HFF-Myc (cell line): ENCODE measurements at regions not wholly inside any gene's neighbourhood (a gene's known extent, or its start where the extent isn't known, plus 50 kb on each side); places are given as distances from the start of the nearest gene placed in this dataset.

Source experiments
- DNase-seq: peaks from one replicate; pipeline ENCODE4 v3.0.0-alpha.2; 2011; ENCODE audit warnings: low read depth; ENCODE audit errors: extremely low read depth
- H3K4me3 ChIP-seq: replicated peaks from 2 replicates; pipeline ENCODE4 v1.5.1; 2011; ENCODE audit warnings: low read depth, mild to moderate bottlenecking, control low read depth, low read length
- CTCF ChIP-seq: IDR thresholded peaks from 2 replicates; pipeline ENCODE4 v1.5.1; 2012; ENCODE audit warnings: mild to moderate bottlenecking, low read depth, low read length, control low read depth; ENCODE audit errors: missing control alignments

- no peak for DNase-seq
- no peak for TF ChIP-seq CTCF
- no peak overlapping the region for H3K4me3 ChIP-seq
These were observed 502.8 kb downstream of the REEP3 start for GRCh38 chr10:64023926-64024470.

GRCh38 chr10:64033711-64034110, 512.5 kb downstream of the REEP3 start:
- no peak for DNase-seq
- H3K4me3 ChIP-seq, result no peak overlapping the region
- no peak for TF ChIP-seq CTCF

GRCh38 chr10:64036321-64036930, 515.2 kb downstream of the REEP3 start:
- H3K4me3 ChIP-seq, result no peak overlapping the region
- DNase-seq, result no peak
- no peak for TF ChIP-seq CTCF

GRCh38 chr10:64037071-64037661, 516.0 kb downstream of the REEP3 start:
- DNase-seq, result no peak
- TF ChIP-seq CTCF, result no peak
- H3K4me3 ChIP-seq, result no peak overlapping the region

- H3K4me3 ChIP-seq, result no peak overlapping the region
- no peak for DNase-seq
- no peak for TF ChIP-seq CTCF
These were observed 516.9 kb downstream of the REEP3 start for GRCh38 chr10:64038107-64038506.

- DNase-seq, result no peak
These were observed 518.0 kb downstream of the REEP3 start for GRCh38 chr10:64039198-64039597.

More at GRCh38 chr10:64039198-64039597, 518.0 kb downstream of the REEP3 start:
- H3K4me3 ChIP-seq, result no peak overlapping the region
- TF ChIP-seq CTCF, result no peak
